ENCODE measurements at regions not wholly inside any gene's neighbourhood (a gene's known extent, or its start where the extent isn't known, plus 50 kb on each side); places are given as distances from the start of the nearest gene placed in this dataset.

GRCh38 chr1:38179483-38179882 is 132.9 kb upstream of the POU3F1 start:
- no peak overlapping the region for H2BK5ac ChIP-seq (ENCODE audit: insufficient read length, low read length)
- peaks cover 5% of the 10 kb centered on the region; the same call in 1 of the 2 replicates for H3K4me1 ChIP-seq (ENCODE audit: insufficient read depth, low read length)
- H2BK20ac ChIP-seq (ENCODE audit: low read depth, low read length, poor library complexity, severe bottlenecking) = no peak overlapping the region
- TF ChIP-seq CTCF (conservative IDR thresholded peaks at IDR 0.05) = no peak
- H3K23ac ChIP-seq (ENCODE audit: insufficient read length, low read depth, low read length) = no peak overlapping the region
- no peak for DNase-seq
- H4K20me1 ChIP-seq (ENCODE audit: control insufficient read depth, insufficient read depth, insufficient read length) = no peaks in the 10 kb centered on the region
- no peaks in the 10 kb centered on the region for H3K79me2 ChIP-seq (ENCODE audit: insufficient read depth, low read length)
- H3K27me3 ChIP-seq (ENCODE audit: insufficient read depth, low read length) = no peaks in the 10 kb centered on the region
- Mint-ChIP-seq H3K4me3 (no peak overlapping the region), H3K27me3 (ENCODE audit: low read depth) (peaks cover 6% of the 10 kb centered on the region), H3K9me3 (peaks cover 3 to 16% of the 10 kb centered on the region in 2 experiments; a peak in 4 of 5 replicates), H3K36me3 (ENCODE audit: insufficient read depth in 1 of 3, low read depth in 3 of 3) (peaks cover 0 to 18% (median 15%) of the 10 kb centered on the region in 3 experiments; a peak in 5 of 7 replicates), H3K4me1 (peaks cover 13 to 14% of the 10 kb centered on the region in 2 experiments), H3K27ac (no peak overlapping the region; a peak in 1 of 7 replicates)
- H3K56ac ChIP-seq (ENCODE audit: insufficient read length, low read depth, low read length) = no peak overlapping the region
- no peak overlapping the region for H2AFZ ChIP-seq (ENCODE audit: low read length)
- no peak overlapping the region for H3K4me2 ChIP-seq (ENCODE audit: insufficient read depth, insufficient read length, low read length)
- no peak overlapping the region for H3K4ac ChIP-seq (ENCODE audit: low read depth, low read length)
- H3K23me2 ChIP-seq (ENCODE audit: insufficient read length, low read depth, low read length, poor library complexity, severe bottlenecking) = no peaks in the 10 kb centered on the region
- no peak overlapping the region for H3K18ac ChIP-seq (ENCODE audit: insufficient read length, low read depth, low read length)
- H4K8ac ChIP-seq (replicated peaks; ENCODE audit: insufficient read length, low read depth, low read length) = no peak overlapping the region
- WGBS (ENCODE audit: extremely low coverage, insufficient read length, low lambda C conversion rate) = no CpG with 5 or more reads among the region's 8 CpGs
- H2AK5ac ChIP-seq (ENCODE audit: insufficient read length, low read length) = no peak overlapping the region
- no peak overlapping the region for H3T11ph ChIP-seq (ENCODE audit: low read length)
- no peak overlapping the region for H2BK15ac ChIP-seq (ENCODE audit: low read depth, low read length)
- no peak overlapping the region for H2BK12ac ChIP-seq (ENCODE audit: insufficient read length, low read depth, low read length)
- no peaks in the 10 kb centered on the region for H3K79me1 ChIP-seq (ENCODE audit: insufficient read depth, low read depth, low read length, poor library complexity, severe bottlenecking)
- H3K27ac ChIP-seq (ENCODE audit: insufficient read length, low read depth, low read length) = no peak overlapping the region
- no peak overlapping the region for H4K5ac ChIP-seq (ENCODE audit: insufficient read length, low read depth, low read length)
- H3K9me3 ChIP-seq (ENCODE audit: control insufficient read depth, low read depth, low read length) = no peaks in the 10 kb centered on the region
- no peak overlapping the region for H3K14ac ChIP-seq (ENCODE audit: insufficient read depth, low read length)
- H3K9ac ChIP-seq (ENCODE audit: extremely low read depth, insufficient read length, low read length) = no peak overlapping the region
- H4K91ac ChIP-seq (ENCODE audit: insufficient read length, low read depth, low read length) = no peak overlapping the region
- H2BK120ac ChIP-seq (ENCODE audit: low read depth, low read length, poor library complexity, severe bottlenecking) = no peak overlapping the region

Data from H9 (cell line).